GM18505 (cell line): ENCODE measurements at regions not wholly inside any gene's neighbourhood (a gene's known extent, or its start where the extent isn't known, plus 50 kb on each side); places are given as distances from the start of the nearest gene placed in this dataset.

ENCODE experiments used
- ATAC-seq: cut with Tn5 transposase; IDR thresholded peaks from one replicate; pipeline ENCODE4 v1.9.1; 2021; ENCODE audit not compliant: unreplicated experiment
- POLR2A ChIP-seq: IDR thresholded peaks from 4 replicates; pipeline ENCODE4 v1.6.1; 2011; ENCODE audit warnings: borderline replicate concordance; ENCODE audit not compliant: insufficient read depth, insufficient read length; ENCODE audit errors: extremely low read depth

DNA sequence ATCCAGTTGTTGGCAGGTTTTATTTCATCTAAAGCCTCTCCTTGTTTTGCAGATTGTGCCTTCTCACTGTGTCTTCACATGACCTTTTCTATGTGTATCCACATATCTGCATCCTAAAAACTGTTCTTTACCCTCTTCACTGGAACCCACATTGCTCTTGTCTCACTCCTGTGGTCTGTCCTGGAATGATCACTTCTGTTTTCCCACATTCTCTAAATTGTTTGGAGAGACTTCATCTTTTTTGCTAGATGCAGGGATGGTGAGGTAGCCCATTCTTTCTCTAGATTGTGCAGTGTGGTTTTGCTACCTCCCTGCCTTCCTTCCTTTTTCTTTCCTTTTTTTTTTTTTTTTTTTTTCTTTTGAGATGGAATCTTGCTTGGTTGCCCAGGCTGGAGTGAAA is 608.6 kb upstream of the MIR17HG start:
- TF ChIP-seq POLR2A: no peak
- ATAC-seq: no peak

DNA sequence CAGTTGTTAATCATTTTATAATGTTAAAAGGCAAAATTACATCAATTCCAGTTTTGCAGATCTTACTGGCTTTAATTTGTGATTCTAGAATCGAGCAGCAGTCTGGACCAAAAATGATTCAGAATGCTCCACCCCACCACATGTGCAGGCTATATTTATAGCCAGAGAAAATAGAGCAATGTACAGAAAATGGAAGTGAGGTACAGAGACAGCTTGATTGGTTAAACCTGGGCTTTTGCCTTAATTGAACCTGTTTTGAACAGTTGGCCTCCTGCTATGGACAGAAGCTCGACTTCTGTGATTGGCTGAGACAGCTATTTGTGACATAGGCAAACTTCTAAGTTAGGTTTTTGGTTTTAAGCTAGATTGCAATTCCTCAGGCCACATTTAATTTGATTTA is 607.4 kb upstream of the MIR17HG start:
- no peak for ATAC-seq

DNA sequence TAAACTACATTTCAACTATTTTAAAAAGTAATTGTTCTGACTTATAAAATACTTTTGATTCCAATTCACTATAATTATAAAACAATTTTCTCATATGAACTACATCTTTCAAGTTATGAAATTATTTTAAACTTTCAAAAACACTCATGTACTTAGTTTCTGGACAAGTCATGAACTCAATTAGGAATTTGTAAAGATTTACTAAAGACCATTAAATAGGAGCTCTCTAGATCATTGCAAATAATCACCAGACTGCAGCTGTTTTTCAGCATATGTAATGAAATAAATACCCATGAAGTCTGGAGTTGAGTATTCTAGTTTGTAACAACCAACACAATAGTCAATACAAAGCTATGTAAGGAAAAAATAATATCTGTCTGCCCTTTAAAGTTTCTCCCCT is 605.1 kb upstream of the MIR17HG start:
- ATAC-seq: no peak
- TF ChIP-seq POLR2A: no peak

More for the DNA sequence above, 607.4 kb upstream of the MIR17HG start:
- no peak for TF ChIP-seq POLR2A

DNA sequence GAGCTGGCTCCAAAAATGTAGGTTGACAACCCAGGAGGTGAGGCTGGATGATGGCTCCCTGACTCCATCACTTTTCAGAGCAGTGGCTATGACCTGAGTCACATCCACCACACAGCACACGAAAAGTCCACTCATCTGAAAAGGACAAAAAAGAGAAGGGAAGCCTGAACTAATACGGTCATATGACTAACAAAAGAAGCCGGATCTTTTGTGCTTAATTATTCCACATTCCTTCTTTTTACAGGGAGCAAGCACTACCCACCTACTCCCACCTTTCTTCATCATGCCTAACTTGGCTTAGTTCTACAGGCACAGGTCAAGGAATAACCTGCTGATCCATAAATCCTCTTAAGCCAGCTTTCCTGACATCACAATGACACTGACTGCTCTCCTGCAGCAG is 601.3 kb upstream of the MIR17HG start:
- no peak for TF ChIP-seq POLR2A
- no peak for ATAC-seq

DNA sequence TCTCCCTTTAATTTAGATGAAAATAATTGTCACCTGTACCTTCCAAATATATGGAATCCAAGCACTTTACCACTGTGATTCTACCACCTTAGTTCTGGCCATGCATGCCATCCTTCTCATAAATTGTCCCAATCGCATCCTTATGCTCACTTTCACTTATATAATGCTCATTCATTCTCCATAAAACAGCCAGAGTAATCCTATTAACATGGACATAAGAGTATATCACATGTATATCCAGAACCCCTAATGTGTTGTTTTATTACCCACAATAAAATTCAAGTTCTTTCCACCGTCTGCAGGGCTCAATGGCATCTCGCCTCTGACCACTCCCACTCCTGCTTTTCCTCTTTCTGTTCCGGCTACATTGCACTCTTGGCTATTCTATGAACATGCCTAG is 597.5 kb upstream of the MIR17HG start:
- no peak for TF ChIP-seq POLR2A
- no peak for ATAC-seq

DNA sequence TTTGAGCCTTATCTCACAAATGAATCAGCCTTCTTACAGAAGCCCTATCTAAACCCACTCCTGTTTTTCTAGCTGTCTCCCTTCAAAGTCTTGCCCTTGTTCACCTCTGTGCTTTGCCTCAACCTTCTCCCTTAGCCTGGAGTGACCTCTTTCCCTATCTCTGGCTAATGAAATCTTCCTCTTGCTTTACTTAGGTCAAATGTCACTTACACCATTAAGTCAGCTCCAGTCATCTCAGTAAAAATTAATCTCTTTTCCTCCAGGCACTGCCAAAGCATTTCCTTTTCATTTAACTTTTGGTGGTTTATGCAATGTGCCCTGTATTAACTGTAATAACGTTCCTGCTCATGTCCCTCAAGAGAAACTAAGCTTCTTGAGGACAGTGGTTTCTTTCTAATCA is 596.5 kb upstream of the MIR17HG start:
- no peak for TF ChIP-seq POLR2A
- ATAC-seq: no peak

DNA sequence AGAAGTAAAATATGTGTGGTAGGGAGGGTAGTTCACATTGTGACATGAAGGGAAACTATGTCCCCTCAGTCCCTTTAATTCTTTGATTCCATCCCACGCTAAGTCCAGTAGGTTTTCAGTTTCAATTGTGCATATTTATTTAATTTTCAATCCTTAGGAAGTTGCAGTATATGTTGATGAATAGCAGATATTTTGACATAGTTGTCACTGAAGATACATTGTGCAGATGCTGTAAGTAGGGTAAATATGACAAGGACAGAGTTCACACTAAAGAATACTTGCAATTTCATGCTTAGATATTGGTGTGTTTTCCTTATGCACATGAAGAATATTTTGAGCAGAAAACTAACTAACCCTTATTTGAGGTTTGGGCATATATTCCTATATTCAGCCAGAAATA is 595.4 kb upstream of the MIR17HG start:
- ATAC-seq: no peak
- TF ChIP-seq POLR2A: no peak

DNA sequence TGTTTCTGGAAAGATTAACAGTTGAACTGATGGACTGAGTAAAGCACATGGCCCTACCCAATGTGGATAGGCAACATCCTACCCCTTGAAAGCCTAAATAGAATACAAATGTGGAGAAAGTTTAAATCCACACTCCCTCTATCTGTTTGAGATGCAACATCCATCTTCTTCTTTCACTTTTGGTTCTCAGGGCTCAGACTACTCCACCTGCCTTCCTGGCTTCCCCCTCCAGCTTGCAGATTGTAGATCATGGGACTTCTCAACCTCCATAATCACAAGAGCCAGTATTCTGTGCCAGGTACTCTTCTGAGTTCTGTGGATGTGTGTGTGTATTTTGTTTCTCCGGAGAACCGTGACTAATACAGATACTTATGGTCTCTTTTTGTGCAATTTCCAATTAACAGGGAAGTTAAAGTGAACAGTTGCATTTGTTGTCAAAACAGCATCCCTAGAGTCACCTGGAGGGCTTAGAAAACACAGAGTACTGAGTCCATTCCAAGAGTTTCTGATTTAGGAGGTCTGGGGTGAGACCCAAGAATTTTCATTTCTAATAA is 590.3 kb upstream of the MIR17HG start:
- no peak for ATAC-seq
- TF ChIP-seq POLR2A: no peak

DNA sequence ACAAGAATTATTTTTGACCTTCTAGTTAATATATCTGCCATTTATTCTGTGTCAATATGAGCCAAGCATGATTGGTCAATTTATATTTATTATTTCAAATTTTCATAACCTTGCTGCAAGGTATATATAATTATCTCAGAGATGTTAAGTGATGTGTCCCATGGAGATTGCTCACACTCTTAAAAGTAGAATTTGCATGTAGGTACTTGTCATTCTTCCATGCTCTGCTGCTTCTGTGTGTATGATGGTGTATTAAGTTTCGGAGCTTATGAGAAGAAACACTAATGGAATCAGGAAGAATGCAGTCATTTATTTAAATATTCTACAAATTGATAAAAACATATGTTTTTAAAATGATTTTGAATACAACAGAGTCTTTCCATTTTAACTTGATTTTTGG is 586.8 kb upstream of the MIR17HG start:
- no peak for ATAC-seq
- TF ChIP-seq POLR2A: no peak

DNA sequence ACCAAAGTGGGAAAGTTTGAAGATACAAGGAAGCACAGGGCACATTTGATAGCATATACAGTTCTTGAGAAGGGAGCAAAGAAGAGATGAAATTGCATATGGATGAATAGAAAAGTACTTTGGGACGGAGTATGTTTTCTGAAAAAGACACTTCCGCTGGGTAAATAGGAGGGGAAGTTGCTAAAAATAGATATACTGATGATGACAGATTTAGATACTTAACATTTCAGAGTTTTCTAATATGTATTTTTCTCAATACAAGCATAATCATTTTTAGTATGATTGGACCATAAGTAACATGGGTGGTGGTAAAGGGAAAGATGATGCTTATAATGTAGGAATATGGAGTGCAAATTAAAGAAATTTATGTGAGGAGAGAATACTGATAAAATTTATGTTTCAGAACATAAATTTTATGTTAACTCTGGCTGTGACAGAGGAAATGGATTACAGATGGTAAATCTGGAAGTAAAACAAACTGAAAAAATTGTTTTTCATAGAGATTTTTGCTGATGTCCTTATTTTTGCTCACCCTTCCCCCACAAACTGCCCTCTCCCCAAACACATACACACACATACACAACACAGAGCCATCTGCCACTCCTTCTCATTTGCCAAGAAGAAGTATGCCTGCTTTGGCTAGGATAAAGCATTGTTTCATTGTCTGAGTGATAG is 583.9 kb upstream of the MIR17HG start:
- ATAC-seq: no peak
- TF ChIP-seq POLR2A: no peak

DNA sequence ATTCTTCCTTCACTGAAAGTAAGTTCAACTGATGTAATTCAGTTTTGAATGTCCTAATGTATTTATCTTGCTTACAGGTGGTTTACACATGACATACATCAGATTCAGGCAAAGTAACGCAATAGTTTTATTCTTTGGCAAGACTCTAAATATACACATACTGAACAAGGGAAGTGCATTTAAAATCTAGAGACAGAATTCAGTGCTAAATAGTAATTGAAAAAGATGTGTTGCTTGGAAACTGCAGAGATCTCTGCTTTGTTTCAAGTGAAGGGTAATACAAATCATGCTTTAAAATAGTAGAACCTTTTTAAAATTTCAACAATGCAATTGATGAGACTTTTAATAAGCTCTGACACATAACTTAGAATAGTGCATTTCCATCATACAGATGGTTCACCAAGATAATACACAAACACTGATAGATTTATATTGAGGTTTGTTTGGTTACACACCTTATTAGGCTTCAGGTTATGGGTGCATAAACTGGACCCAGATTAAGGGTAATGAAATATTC is 581.0 kb upstream of the MIR17HG start:
- no peak for ATAC-seq
- TF ChIP-seq POLR2A: no peak

DNA sequence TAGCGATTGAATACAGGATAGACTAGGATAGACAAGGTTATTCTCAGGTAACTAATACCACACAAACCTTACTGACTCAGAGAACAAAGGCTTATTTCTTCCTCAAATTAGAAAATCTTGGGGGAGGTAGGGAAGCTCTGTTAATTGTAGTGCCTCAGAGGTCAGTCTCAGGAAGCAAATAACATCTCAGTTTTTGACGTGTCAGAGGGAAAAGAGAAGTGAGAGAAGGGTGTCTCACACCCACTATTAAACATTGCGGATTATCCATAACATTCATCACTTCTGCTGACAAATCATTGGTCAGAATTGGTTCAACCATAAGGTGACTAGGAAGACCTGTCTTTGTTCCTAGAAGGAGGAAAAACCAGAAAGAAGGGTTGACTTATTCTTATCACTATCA is 579.4 kb upstream of the MIR17HG start:
- ATAC-seq: no peak
- no peak for TF ChIP-seq POLR2A

DNA sequence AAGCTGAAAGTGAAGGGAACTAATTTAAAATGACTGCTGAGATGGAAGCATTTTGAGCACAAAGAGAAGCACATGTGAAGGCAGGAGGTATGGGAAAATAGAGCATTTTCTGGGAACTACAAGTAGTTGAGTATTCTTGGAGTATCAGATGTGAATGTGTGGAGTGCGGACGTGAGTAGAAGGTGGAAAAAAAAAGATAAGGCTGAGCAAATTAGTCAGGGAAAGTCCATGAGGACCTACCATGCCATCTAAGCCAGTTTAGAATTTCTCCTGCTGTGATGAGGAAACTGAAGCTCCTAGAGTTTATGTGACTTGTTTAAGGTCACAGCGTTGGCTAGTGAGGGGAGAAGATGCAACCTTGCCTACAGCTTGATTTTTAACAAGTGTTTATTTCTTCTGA is 578.1 kb upstream of the MIR17HG start:
- ATAC-seq: no peak
- TF ChIP-seq POLR2A: no peak

DNA sequence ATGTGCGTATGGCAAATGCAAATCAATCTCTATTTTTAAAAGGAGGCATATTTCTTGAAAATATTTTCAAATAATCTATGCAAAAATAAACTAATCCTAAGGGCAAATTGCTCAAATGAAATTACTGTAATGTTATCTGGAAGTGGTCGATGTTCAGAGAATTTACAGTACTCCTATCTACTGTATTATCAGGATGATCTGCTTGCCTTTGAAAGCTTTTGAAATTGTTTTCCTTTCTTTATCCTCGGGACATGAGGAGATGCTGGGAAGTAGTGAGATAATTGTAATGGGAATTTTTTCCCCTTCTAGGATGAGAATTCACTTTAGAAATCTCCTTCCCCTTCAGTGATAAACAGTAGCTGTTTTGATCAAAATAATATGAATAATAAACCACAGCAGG is 577.2 kb upstream of the MIR17HG start:
- no peak for ATAC-seq
- no peak for TF ChIP-seq POLR2A
